ENCODE measurements at regions not wholly inside any gene's neighbourhood (a gene's known extent, or its start where the extent isn't known, plus 50 kb on each side); places are given as distances from the start of the nearest gene placed in this dataset.
"Not testable (repeated sequence)": the region's sequence is repeated elsewhere in the genome, so short reads cannot be mapped to it uniquely, and the experiment has no call there.

DNA sequence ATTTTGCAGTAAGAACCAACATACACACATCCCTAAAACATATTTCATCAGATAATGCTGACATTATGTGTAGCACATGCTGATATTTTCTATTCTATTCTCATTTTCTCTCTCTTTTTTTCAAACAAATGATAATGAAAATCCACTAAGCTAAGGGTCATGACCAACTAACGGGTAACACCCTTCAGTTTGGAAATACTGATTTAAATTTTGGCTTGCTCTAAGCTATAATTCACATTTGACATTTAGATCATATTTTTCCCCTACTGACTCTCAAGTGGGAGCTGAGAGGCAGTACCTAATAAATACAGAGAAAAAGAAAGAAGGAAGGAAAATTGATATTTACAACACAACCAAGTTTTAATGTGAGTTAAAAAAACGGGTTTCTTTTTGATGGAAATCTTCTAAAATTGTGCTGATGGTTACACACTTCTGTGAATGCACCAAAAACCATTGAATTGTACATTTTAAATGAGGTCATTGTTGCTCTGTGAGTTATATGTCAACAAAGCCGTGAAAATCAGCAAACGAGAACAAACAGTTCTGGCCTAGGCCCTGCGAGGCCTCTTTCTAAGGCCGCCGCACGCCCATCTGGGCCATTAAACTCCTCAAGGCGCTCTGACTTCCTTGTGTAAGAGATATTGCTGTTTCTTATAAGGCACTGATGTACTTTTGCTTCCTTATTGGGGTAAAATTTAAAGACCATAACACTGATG is 124.2 kb downstream of the GALR1 start:
- no peak for DNase-seq

GRCh38 chr18:77374446-77374805 is 124.8 kb downstream of the GALR1 start:
- DNase-seq, result no peak

- DNase-seq, result no peak
Measured at GRCh38 chr18:77376043-77376732, 126.5 kb downstream of the GALR1 start.

DNA sequence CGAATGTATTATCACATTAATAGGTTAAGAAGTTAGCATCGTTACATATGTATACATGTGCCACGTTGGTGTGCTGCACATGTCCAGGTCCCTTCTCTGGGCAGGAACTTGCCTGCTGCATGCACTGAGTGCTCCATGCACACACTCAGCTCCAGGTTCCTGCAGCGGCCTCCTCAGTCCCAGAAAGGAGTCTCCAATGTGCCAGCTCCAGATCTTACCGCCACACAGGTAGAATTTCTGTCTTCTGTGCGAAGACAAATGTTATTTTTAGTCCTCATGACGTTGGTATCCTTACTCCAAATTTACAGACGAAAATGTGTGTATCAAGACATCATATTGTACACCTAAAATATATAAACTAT is 127.1 kb downstream of the GALR1 start:
- DNase-seq, result no peak

- no peak for DNase-seq
Measured at GRCh38 chr18:77377813-77378212, 128.2 kb downstream of the GALR1 start.

DNA sequence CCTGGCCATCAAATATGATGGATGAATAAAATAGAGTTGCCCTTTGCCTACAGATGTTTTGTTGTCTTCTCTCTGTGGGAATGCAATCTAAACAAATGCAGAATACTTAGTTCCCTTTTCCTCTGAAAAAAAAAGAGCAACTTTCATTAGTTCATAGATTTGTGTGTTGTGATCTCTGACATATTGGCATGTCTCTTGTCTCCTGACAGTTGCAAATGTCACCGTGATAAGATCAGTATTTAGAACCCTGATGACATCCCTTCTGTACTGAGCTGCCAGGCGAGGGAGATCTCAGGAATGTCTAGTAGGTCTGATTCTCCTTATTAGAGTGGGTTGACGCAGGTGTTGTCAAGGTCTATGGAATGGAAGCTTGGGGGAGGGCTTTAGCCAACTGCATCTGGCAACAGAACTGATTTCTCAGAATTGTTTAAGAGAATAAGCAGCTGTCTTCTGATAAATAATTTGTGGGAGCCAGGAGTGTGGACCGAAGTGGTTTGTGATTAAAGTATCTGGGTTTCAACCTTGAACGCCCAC is 130.4 kb downstream of the GALR1 start:
- DNase-seq, result no peak

- no peak for DNase-seq
Measured at GRCh38 chr18:77380695-77381094, 131.0 kb downstream of the GALR1 start.

GRCh38 chr18:77392321-77392720 is 142.7 kb downstream of the GALR1 start:
- no peak for DNase-seq

GRCh38 chr18:77393519-77393918 is 143.9 kb downstream of the GALR1 start:
- no peak for DNase-seq

GRCh38 chr18:77395953-77396352 is 146.3 kb downstream of the GALR1 start:
- DNase-seq, result no peak

DNA sequence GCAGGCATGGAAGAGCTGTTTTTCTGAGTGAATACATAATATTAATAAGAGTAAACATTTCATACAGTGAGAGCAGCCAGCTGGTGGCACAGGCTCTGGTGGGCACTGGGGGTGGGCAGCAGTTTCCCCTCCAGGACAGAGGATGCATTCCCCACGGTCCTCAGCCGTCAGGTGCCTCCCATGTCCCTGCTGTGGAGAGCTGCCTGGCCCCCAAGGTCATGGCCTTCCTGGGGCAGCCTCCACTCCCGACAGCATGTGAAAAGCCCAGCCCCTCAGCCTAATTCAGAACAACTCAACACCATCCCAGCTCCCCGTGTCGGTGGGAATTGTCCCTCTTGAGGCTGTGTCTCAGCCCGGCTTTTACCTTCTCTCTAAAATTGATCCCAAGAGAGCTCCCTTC is 147.4 kb downstream of the GALR1 start:
- DNase-seq, result no peak

- DNase-seq, result no peak
Measured at GRCh38 chr18:77397617-77398016, 148.0 kb downstream of the GALR1 start.

- no peak for DNase-seq
Measured at GRCh38 chr18:77400561-77400960, 150.9 kb downstream of the GALR1 start.

DNA sequence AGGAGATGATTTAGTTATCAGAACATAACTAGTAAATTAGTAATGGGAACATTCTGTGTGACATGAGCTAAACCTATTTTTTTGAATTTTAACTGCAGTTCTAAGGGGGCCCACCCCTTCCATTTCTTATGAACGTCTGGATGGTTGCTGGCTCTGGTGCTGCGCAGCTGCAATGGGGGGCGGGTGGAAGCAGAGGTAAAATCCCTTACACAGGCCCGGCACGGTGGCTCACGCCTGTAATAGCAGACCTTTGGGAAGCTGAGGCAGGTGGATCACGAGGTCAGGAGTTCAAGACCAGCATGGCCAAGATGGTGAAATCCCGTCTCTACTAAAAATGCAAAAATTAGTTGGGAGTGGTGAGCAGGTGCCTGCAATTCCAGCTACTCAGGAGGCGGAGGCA is 151.5 kb downstream of the GALR1 start:
- DNase-seq, result no peak

GRCh38 chr18:77403969-77404535 is 154.4 kb downstream of the GALR1 start:
- DNase-seq, result no peak

DNA sequence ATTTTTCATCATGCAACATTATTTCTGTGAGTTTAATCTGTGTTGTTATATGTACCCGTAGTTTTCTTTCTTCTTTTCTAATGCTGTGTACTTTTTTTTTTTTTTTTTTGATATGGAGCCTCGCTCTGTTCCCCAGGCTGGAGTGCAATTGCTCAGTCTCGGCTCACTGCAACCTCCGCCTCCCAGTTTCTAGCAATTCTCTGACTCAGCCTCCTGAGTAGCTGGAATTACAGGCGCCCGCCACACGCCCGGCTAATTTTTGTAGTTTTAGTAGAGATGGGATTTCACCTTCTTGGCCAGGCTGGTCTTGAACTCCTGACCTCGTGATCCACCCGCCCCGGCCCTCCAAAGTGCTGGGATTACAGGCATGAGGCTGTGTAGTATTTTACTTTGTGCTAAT is 155.4 kb downstream of the GALR1 start:
- DNase-seq, result no peak

GRCh38 chr18:77407733-77408132 is 158.1 kb downstream of the GALR1 start:
- DNase-seq, result no peak

DNA sequence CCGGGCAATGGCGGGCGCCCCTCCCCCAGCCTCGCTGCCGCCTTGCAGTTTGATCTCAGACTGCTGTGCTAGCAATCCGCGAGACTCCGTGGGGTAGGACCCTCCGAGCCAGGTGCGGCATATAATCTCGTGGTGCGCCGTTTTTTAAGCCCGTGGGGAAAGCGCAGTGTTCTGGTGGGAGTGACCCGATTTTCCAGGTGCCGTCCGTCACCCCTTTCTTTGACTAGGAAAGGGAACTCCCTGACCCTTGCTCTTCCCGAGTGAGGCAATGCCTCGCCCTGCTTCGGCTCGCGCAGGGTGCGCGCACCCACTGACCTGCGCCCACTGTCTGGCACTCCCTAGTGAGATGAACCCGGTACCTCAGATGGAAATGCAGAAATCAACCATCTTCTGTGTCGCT is 171.9 kb downstream of the GALR1 start:
- not testable (repeated sequence) for DNase-seq

GRCh38 chr18:77422974-77423867 is 173.6 kb downstream of the GALR1 start:
- no peak for DNase-seq

DNA sequence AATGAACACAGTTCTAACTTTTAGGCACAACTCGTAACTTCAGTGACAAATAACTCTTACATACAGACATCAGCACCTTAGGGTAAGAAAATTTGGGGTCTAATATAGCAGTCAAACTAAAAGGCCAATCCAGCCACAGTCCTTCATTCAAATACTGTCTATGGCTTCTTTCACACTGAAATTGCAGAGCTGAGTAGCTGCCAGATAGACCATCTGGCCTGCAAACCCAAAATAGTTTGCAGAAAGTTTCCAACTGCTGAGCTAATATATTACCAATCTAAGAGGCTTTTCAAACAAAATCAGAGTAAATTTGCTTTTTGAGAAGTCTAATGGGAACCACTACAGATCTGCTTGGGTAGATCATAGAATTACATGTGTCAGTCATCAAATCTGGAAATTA is 183.4 kb downstream of the GALR1 start:
- no peak for DNase-seq

DNA sequence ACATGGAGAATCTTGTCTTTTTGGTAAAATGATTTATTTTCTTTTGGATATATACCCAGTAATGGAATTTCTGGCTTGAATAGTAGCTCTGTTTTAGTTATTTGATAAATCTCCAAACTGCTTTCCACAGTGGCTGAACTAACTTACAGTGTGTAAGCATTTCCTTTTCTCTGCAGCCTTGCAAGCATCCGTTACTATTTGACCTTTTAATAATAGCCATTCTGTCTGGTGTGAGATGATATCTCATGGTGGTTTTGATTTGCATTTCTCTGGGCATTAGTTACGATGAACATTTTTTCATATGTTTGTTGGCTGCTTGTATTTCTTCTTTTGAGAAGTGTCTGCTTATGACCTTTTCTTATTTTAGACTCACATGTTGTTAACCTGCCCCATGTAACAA is 190.2 kb downstream of the GALR1 start:
- DNase-seq, result no peak

DNA sequence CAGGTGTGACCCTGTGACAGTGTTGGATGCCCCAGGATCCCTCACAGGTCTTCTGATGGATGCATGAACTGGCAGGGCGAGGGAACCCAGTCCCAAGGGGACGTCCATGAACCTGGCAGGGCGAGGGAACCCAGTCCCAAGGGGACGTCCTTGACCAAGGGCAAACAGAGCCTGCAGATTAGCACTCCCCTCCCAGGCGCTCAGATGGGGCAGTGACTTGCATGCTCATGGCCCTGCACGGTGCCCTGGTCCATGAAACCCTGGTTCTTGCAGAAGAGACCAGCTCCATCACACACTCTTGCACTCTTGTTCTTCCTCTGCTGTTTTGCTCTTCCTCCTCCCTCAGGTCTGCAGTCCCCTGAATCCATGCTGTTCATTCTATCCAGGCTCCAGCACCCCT is 192.7 kb downstream of the GALR1 start:
- DNase-seq, result no peak

DNA sequence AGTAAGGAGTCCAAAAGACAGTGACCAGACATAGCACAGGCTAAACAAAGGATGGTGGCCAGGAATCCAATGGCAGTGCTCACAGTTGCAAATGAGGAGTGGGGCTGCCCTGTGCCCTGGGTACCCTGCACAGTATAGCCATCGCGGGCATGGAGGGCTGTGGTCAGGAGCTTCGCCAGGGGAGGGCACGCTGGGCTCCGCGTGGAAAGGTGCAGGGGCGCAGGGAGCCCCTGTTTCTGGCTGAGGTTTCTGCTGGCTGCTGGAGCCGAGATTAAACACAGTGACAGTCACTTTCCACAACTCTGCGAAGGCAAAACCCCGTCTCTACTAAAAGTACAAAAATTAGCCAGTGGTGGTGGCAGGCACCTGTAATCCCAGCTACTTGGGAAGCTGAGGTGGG is 194.7 kb downstream of the GALR1 start:
- no peak for DNase-seq
